ENCODE measurements at regions not wholly inside any gene's neighbourhood (a gene's known extent, or its start where the extent isn't known, plus 50 kb on each side); places are given as distances from the start of the nearest gene placed in this dataset.

- TF ChIP-seq CTCF (conservative IDR thresholded peaks at IDR 0.05; ENCODE audit: low read depth, low read length) (no peak), EZH2 (IDR thresholded peaks at IDR 0.05; ENCODE audit: low read length, unreplicated experiment) (no peak)
These were observed 84.3 kb upstream of the SP8 start for GRCh38 chr7:20870977-20871376.
